ENCODE measurements at regions not wholly inside any gene's neighbourhood (a gene's known extent, or its start where the extent isn't known, plus 50 kb on each side); places are given as distances from the start of the nearest gene placed in this dataset.

GRCh38 chr9:118647331-118647730, 721.9 kb downstream of the BRINP1 start:
- intact Hi-C loops (cut with micrococcal nuclease): no loop called here
- Histone ChIP-seq H3K27ac (replicated peaks) (no peak overlapping the region), H3K27me3 (ENCODE audit: low read depth) (peaks cover 10% of the 10 kb centered on the region), H3K4me3 (no peak overlapping the region), H3K4me1 (no peaks in the 10 kb centered on the region), H3K9me3 (replicated peaks) (peaks cover 30% of the 10 kb centered on the region), H3K36me3 (no peaks in the 10 kb centered on the region)
- TF ChIP-seq CTCF (IDR thresholded peaks at IDR 0.05; ENCODE audit: borderline replicate concordance): no peak
- no peak for DNase-seq

GRCh38 chr9:118650417-118650816, 718.8 kb downstream of the BRINP1 start:
- H3K4me1 ChIP-seq: no peaks in the 10 kb centered on the region
- intact Hi-C loops (cut with micrococcal nuclease): no loop called here
- no peaks in the 10 kb centered on the region for H3K36me3 ChIP-seq
- no peak overlapping the region for H3K27ac ChIP-seq (replicated peaks)
- H3K27me3 ChIP-seq (ENCODE audit: low read depth): peaks cover 10% of the 10 kb centered on the region
- no peak for TF ChIP-seq CTCF (IDR thresholded peaks at IDR 0.05; ENCODE audit: borderline replicate concordance)
- H3K9me3 ChIP-seq (replicated peaks): peaks cover 21% of the 10 kb centered on the region
- H3K4me3 ChIP-seq: no peak overlapping the region
- no peak for DNase-seq

GRCh38 chr9:118651511-118651910, 717.7 kb downstream of the BRINP1 start:
- Histone ChIP-seq H3K27me3 (ENCODE audit: low read depth) (peaks cover 10% of the 10 kb centered on the region), H3K4me1 (no peaks in the 10 kb centered on the region), H3K27ac (replicated peaks) (no peak overlapping the region), H3K4me3 (no peak overlapping the region), H3K9me3 (replicated peaks) (peaks cover 10% of the 10 kb centered on the region), H3K36me3 (no peaks in the 10 kb centered on the region)
- intact Hi-C loops (cut with micrococcal nuclease): no loop called here
- no peak for TF ChIP-seq CTCF (IDR thresholded peaks at IDR 0.05; ENCODE audit: borderline replicate concordance)
- no peak for DNase-seq

- no peaks in the 10 kb centered on the region for H3K36me3 ChIP-seq
- TF ChIP-seq CTCF (IDR thresholded peaks at IDR 0.05; ENCODE audit: borderline replicate concordance): no peak
- H3K9me3 ChIP-seq (replicated peaks): peaks cover 2% of the 10 kb centered on the region
- no peak overlapping the region for H3K27ac ChIP-seq (replicated peaks)
- peaks cover 3% of the 10 kb centered on the region for H3K27me3 ChIP-seq (ENCODE audit: low read depth)
- H3K4me1 ChIP-seq: no peaks in the 10 kb centered on the region
- H3K4me3 ChIP-seq: no peak overlapping the region
- intact Hi-C loops (cut with micrococcal nuclease): no loop called here
- DNase-seq: no peak
Measured at GRCh38 chr9:118652258-118652657, 717.0 kb downstream of the BRINP1 start.

GRCh38 chr9:118652912-118653311, 716.3 kb downstream of the BRINP1 start:
- TF ChIP-seq CTCF (IDR thresholded peaks at IDR 0.05; ENCODE audit: borderline replicate concordance): no peak
- no peak overlapping the region for H3K4me3 ChIP-seq
- no peaks in the 10 kb centered on the region for H3K36me3 ChIP-seq
- intact Hi-C loops (cut with micrococcal nuclease): no loop called here
- H3K4me1 ChIP-seq: no peaks in the 10 kb centered on the region
- no peak for DNase-seq
- H3K27me3 ChIP-seq (ENCODE audit: low read depth): no peaks in the 10 kb centered on the region
- H3K27ac ChIP-seq (replicated peaks): no peak overlapping the region
- H3K9me3 ChIP-seq (replicated peaks): no peaks in the 10 kb centered on the region

GRCh38 chr9:118659011-118659410, 710.2 kb downstream of the BRINP1 start:
- no peaks in the 10 kb centered on the region for H3K36me3 ChIP-seq
- no peak for DNase-seq
- TF ChIP-seq CTCF (IDR thresholded peaks at IDR 0.05; ENCODE audit: borderline replicate concordance): no peak
- no peaks in the 10 kb centered on the region for H3K9me3 ChIP-seq (replicated peaks)
- intact Hi-C loops (cut with micrococcal nuclease): no loop called here
- H3K27ac ChIP-seq (replicated peaks): no peak overlapping the region
- no peaks in the 10 kb centered on the region for H3K4me1 ChIP-seq
- no peak overlapping the region for H3K4me3 ChIP-seq
- no peaks in the 10 kb centered on the region for H3K27me3 ChIP-seq (ENCODE audit: low read depth)

Measured in left ventricle myocardium inferior (tissue), 1 donor.